Fibroblast of lung (primary cell): ENCODE measurements at regions not wholly inside any gene's neighbourhood (a gene's known extent, or its start where the extent isn't known, plus 50 kb on each side); places are given as distances from the start of the nearest gene placed in this dataset.

Source experiments
- EZH2 ChIP-seq: IDR thresholded peaks from 2 replicates; pipeline ENCODE4 v1.5.1; 2012; ENCODE audit warnings: low read length, control low read depth, mild to moderate bottlenecking; ENCODE audit errors: missing control alignments
- TF ChIP-seq, protein P1 (sequence below), 2 donors: IDR thresholded peaks in 1 of 2; conservative IDR thresholded peaks in 1 of 2; 1 replicate in 1 of 2; 2 replicates in 1 of 2; pipeline ENCODE4 v1.5.1; 2011 to 2012; ENCODE audit warnings: low read length in 2 of 2, control low read depth in 1 of 2, inconsistent platforms in 1 of 2, low read depth in 1 of 2, mild to moderate bottlenecking in 1 of 2

GRCh38 chr7:79770063-79770462 is 316.6 kb upstream of the MAGI2 start:
- no peak for TF ChIP-seq EZH2
- TF ChIP-seq, protein P1, sequence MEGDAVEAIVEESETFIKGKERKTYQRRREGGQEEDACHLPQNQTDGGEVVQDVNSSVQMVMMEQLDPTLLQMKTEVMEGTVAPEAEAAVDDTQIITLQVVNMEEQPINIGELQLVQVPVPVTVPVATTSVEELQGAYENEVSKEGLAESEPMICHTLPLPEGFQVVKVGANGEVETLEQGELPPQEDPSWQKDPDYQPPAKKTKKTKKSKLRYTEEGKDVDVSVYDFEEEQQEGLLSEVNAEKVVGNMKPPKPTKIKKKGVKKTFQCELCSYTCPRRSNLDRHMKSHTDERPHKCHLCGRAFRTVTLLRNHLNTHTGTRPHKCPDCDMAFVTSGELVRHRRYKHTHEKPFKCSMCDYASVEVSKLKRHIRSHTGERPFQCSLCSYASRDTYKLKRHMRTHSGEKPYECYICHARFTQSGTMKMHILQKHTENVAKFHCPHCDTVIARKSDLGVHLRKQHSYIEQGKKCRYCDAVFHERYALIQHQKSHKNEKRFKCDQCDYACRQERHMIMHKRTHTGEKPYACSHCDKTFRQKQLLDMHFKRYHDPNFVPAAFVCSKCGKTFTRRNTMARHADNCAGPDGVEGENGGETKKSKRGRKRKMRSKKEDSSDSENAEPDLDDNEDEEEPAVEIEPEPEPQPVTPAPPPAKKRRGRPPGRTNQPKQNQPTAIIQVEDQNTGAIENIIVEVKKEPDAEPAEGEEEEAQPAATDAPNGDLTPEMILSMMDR (conservative IDR thresholded peaks at IDR 0.05 in 1 of 2, IDR thresholded peaks at IDR 0.05 in 1 of 2; ENCODE audit: low read depth in 1 of 2, low read length in 2 of 2), result no peak
